ENCODE measurements at regions not wholly inside any gene's neighbourhood (a gene's known extent, or its start where the extent isn't known, plus 50 kb on each side); places are given as distances from the start of the nearest gene placed in this dataset.

DNA sequence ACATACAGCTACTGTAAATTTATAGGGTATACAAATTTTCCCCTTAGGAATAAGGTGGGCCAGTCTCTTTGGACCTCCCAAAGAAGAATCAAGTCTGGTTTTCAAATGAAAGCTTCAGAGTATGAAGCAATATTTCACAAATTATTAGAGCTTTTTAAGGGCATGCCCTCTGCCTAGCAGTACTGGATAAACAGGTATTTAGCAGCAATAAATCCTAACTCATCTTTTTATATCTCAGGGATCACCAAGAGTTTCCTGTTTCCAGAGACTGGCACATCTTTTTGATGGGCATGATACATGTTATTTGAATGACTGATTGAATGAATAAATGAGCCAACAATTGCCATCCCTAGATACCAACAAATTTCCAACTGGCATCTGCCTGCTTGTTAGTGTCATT, 190.4 kb downstream of the NRIP1 start:
- TF ChIP-seq, protein P1, sequence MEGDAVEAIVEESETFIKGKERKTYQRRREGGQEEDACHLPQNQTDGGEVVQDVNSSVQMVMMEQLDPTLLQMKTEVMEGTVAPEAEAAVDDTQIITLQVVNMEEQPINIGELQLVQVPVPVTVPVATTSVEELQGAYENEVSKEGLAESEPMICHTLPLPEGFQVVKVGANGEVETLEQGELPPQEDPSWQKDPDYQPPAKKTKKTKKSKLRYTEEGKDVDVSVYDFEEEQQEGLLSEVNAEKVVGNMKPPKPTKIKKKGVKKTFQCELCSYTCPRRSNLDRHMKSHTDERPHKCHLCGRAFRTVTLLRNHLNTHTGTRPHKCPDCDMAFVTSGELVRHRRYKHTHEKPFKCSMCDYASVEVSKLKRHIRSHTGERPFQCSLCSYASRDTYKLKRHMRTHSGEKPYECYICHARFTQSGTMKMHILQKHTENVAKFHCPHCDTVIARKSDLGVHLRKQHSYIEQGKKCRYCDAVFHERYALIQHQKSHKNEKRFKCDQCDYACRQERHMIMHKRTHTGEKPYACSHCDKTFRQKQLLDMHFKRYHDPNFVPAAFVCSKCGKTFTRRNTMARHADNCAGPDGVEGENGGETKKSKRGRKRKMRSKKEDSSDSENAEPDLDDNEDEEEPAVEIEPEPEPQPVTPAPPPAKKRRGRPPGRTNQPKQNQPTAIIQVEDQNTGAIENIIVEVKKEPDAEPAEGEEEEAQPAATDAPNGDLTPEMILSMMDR (IDR thresholded peaks at IDR 0.05) = no peak
- TF ChIP-seq POLR2A (IDR thresholded peaks at IDR 0.05) = no peak
